ENCODE measurements at regions not wholly inside any gene's neighbourhood (a gene's known extent, or its start where the extent isn't known, plus 50 kb on each side); places are given as distances from the start of the nearest gene placed in this dataset.

DNA sequence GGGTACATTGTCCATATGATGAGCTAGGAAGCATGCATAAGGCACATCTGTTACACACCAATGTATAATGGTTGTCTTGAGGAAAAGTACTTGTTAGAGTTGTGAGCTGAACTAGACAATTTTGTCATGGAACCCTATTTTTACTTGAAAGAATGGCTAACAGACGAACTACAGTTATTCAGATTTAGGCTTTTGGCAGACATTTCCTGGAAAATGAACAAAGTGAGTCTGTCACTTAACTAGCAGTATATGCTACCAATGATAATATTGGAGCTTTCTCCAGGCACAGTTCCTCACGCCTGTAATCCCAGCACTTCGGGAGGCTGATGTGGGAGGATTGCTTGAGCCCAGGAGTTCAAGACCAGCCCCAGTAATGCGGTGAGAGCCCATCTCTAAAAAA, 61.9 kb upstream of the SLC25A43 start:
- TF ChIP-seq SRSF9 (IDR thresholded peaks at IDR 0.05; ENCODE audit: borderline replicate concordance, insufficient read depth, low read depth, low read length, poor library complexity, severe bottlenecking): no peak
- no peak for TF ChIP-seq ZNF30 (CRISPR knock-in tag; IDR thresholded peaks at IDR 0.05)
- no peak for TF ChIP-seq TCF7 (IDR thresholded peaks at IDR 0.05; ENCODE audit: low read depth)
- no peak for TF ChIP-seq RAD21 (CRISPR knock-in tag; IDR thresholded peaks at IDR 0.05)
- no peak for TF ChIP-seq ZZZ3 (CRISPR knock-in tag; IDR thresholded peaks at IDR 0.05; ENCODE audit: borderline replicate concordance)
- no peak for TF ChIP-seq JDP2 (CRISPR knock-in tag; IDR thresholded peaks at IDR 0.05; ENCODE audit: borderline replicate concordance)
- no peak for TF ChIP-seq POLR2A (IDR thresholded peaks at IDR 0.05; ENCODE audit: insufficient read depth in 1 of 2, low read depth in 2 of 2, low read length in 2 of 2)
- no peak for TF ChIP-seq AGO1 (IDR thresholded peaks at IDR 0.05; ENCODE audit: low read depth, low read length, poor library complexity, severe bottlenecking)
- TF ChIP-seq ZSCAN22 (CRISPR knock-in tag; IDR thresholded peaks at IDR 0.05): no peak
- TF ChIP-seq FOXK2 (IDR thresholded peaks at IDR 0.05): no peak
- TF ChIP-seq, protein P1, sequence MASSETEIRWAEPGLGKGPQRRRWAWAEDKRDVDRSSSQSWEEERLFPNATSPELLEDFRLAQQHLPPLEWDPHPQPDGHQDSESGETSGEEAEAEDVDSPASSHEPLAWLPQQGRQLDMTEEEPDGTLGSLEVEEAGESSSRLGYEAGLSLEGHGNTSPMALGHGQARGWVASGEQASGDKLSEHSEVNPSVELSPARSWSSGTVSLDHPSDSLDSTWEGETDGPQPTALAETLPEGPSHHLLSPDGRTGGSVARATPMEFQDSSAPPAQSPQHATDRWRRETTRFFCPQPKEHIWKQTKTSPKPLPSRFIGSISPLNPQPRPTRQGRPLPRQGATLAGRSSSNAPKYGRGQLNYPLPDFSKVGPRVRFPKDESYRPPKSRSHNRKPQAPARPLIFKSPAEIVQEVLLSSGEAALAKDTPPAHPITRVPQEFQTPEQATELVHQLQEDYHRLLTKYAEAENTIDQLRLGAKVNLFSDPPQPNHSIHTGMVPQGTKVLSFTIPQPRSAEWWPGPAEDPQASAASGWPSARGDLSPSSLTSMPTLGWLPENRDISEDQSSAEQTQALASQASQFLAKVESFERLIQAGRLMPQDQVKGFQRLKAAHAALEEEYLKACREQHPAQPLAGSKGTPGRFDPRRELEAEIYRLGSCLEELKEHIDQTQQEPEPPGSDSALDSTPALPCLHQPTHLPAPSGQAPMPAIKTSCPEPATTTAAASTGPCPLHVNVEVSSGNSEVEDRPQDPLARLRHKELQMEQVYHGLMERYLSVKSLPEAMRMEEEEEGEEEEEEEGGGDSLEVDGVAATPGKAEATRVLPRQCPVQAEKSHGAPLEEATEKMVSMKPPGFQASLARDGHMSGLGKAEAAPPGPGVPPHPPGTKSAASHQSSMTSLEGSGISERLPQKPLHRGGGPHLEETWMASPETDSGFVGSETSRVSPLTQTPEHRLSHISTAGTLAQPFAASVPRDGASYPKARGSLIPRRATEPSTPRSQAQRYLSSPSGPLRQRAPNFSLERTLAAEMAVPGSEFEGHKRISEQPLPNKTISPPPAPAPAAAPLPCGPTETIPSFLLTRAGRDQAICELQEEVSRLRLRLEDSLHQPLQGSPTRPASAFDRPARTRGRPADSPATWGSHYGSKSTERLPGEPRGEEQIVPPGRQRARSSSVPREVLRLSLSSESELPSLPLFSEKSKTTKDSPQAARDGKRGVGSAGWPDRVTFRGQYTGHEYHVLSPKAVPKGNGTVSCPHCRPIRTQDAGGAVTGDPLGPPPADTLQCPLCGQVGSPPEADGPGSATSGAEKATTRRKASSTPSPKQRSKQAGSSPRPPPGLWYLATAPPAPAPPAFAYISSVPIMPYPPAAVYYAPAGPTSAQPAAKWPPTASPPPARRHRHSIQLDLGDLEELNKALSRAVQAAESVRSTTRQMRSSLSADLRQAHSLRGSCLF (CRISPR knock-in tag; IDR thresholded peaks at IDR 0.05; ENCODE audit: borderline replicate concordance): no peak
- TF ChIP-seq MAFK (conservative IDR thresholded peaks at IDR 0.05 in 1 of 2, IDR thresholded peaks at IDR 0.05 in 1 of 2; ENCODE audit: low read length in 2 of 2): no peak
- TF ChIP-seq, protein P2, sequence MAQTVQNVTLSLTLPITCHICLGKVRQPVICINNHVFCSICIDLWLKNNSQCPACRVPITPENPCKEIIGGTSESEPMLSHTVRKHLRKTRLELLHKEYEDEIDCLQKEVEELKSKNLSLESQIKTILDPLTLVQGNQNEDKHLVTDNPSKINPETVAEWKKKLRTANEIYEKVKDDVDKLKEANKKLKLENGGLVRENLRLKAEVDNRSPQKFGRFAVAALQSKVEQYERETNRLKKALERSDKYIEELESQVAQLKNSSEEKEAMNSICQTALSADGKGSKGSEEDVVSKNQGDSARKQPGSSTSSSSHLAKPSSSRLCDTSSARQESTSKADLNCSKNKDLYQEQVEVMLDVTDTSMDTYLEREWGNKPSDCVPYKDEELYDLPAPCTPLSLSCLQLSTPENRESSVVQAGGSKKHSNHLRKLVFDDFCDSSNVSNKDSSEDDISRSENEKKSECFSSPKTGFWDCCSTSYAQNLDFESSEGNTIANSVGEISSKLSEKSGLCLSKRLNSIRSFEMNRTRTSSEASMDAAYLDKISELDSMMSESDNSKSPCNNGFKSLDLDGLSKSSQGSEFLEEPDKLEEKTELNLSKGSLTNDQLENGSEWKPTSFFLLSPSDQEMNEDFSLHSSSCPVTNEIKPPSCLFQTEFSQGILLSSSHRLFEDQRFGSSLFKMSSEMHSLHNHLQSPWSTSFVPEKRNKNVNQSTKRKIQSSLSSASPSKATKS (CRISPR knock-in tag; IDR thresholded peaks at IDR 0.05): no peak
- TF ChIP-seq EP300 (IDR thresholded peaks at IDR 0.05; ENCODE audit: low read depth in 2 of 2, low read length in 2 of 2): no peak
- no peak for TF ChIP-seq EP300 (CRISPR knock-in tag; IDR thresholded peaks at IDR 0.05; ENCODE audit: borderline replicate concordance)

Data from HepG2 (cell line).